ENCODE measurements at regions not wholly inside any gene's neighbourhood (a gene's known extent, or its start where the extent isn't known, plus 50 kb on each side); places are given as distances from the start of the nearest gene placed in this dataset.

GRCh38 chrX:2587146-2587545 lies 86.4 kb upstream of the DHRSX start:
- no peaks in the 10 kb centered on the region for H3K79me2 ChIP-seq (ENCODE audit: control insufficient read depth, insufficient read depth, low read length)
- no peaks in the 10 kb centered on the region for H3K9me3 ChIP-seq (ENCODE audit: control insufficient read depth, low read depth, low read length)
- no peaks in the 10 kb centered on the region for H4K20me1 ChIP-seq (ENCODE audit: control insufficient read depth, extremely low read depth, insufficient read depth, low read length)
- FAIRE-seq (no peak), DNase-seq (ENCODE audit: low read depth, low spot score) (no peak)
- no peak overlapping the region for H3K9ac ChIP-seq (ENCODE audit: control insufficient read depth, extremely low read depth, insufficient read depth, low read length)
- no peaks in the 10 kb centered on the region for H3K36me3 ChIP-seq (ENCODE audit: control insufficient read depth in 2 of 2, extremely low read depth in 1 of 2, insufficient read depth in 2 of 2, low read length in 2 of 2)
- H2AFZ ChIP-seq (ENCODE audit: control insufficient read depth, low read length) = no peak overlapping the region
- dilution Hi-C loops (cut with MboI; ENCODE audit: extremely low pct_ligation_motif_present, low sequenced_read_pairs) = no loop called here
- H3K27ac ChIP-seq (ENCODE audit: control insufficient read depth, insufficient read depth, low read length) = no peak overlapping the region
- TF ChIP-seq EZH2 (IDR thresholded peaks at IDR 0.05; ENCODE audit: low read length) (no peak), CTCF (optimal IDR thresholded peaks at IDR 0.05 in 1 of 3, IDR thresholded peaks at IDR 0.05 in 1 of 3, conservative IDR thresholded peaks at IDR 0.05 in 1 of 3; ENCODE audit: extremely low read depth in 1 of 3, insufficient read depth in 2 of 3, low read length in 3 of 3) (no peak)
- H3K4me1 ChIP-seq (ENCODE audit: control insufficient read depth, extremely low read depth, insufficient read depth, low read length) = peaks cover 19% of the 10 kb centered on the region
- H3K4me2 ChIP-seq (ENCODE audit: control insufficient read depth, extremely low read depth, insufficient read depth, low read depth, low read length) = no peak overlapping the region
- no peak overlapping the region for H3K4me3 ChIP-seq (ENCODE audit: control insufficient read depth in 2 of 3, extremely low read depth in 1 of 3, insufficient read depth in 2 of 3, low read depth in 1 of 3, low read length in 3 of 3)
- peaks cover 30% of the 10 kb centered on the region for H3K27me3 ChIP-seq (ENCODE audit: control insufficient read depth, extremely low read depth, insufficient read depth, low read length)
- H3K9me1 ChIP-seq (ENCODE audit: control insufficient read depth, extremely low read depth, insufficient read depth, low read length) = no peaks in the 10 kb centered on the region

- no peak for DNase-seq (ENCODE audit: low read depth, low spot score)
- no peak for FAIRE-seq
These were observed 84.3 kb upstream of the DHRSX start for GRCh38 chrX:2585158-2585470.

More at GRCh38 chrX:2585158-2585470, 84.3 kb upstream of the DHRSX start:
- Histone ChIP-seq H3K4me3 (ENCODE audit: control insufficient read depth in 2 of 3, extremely low read depth in 1 of 3, insufficient read depth in 2 of 3, low read depth in 1 of 3, low read length in 3 of 3) (peak overlapping the region in 1 of 3 experiments; percentile 26), H3K36me3 (ENCODE audit: control insufficient read depth in 2 of 2, extremely low read depth in 1 of 2, insufficient read depth in 2 of 2, low read length in 2 of 2) (no peaks in the 10 kb centered on the region), H3K79me2 (ENCODE audit: control insufficient read depth, insufficient read depth, low read length) (no peaks in the 10 kb centered on the region), H3K9me1 (ENCODE audit: control insufficient read depth, extremely low read depth, insufficient read depth, low read length) (no peaks in the 10 kb centered on the region), H3K27me3 (ENCODE audit: control insufficient read depth, extremely low read depth, insufficient read depth, low read length) (peaks cover 40% of the 10 kb centered on the region), H3K4me1 (ENCODE audit: control insufficient read depth, extremely low read depth, insufficient read depth, low read length) (peaks cover 18% of the 10 kb centered on the region), H3K9me3 (ENCODE audit: control insufficient read depth, low read depth, low read length) (no peaks in the 10 kb centered on the region), H2AFZ (ENCODE audit: control insufficient read depth, low read length) (peak overlapping the region; percentile 19), H4K20me1 (ENCODE audit: control insufficient read depth, extremely low read depth, insufficient read depth, low read length) (no peaks in the 10 kb centered on the region), H3K27ac (ENCODE audit: control insufficient read depth, insufficient read depth, low read length) (no peak overlapping the region), H3K4me2 (ENCODE audit: control insufficient read depth, extremely low read depth, insufficient read depth, low read depth, low read length) (peak overlapping the region; percentile 56), H3K9ac (ENCODE audit: control insufficient read depth, extremely low read depth, insufficient read depth, low read length) (no peak overlapping the region)
- dilution Hi-C loops (cut with MboI; ENCODE audit: extremely low pct_ligation_motif_present, low sequenced_read_pairs) = no loop called here
- TF ChIP-seq CTCF (optimal IDR thresholded peaks at IDR 0.05 in 1 of 3, IDR thresholded peaks at IDR 0.05 in 1 of 3, conservative IDR thresholded peaks at IDR 0.05 in 1 of 3; ENCODE audit: extremely low read depth in 1 of 3, insufficient read depth in 2 of 3, low read length in 3 of 3) (no peak), EZH2 (IDR thresholded peaks at IDR 0.05; ENCODE audit: low read length) (no peak)

Measured in keratinocyte (primary cell).